ENCODE measurements at regions not wholly inside any gene's neighbourhood (a gene's known extent, or its start where the extent isn't known, plus 50 kb on each side); places are given as distances from the start of the nearest gene placed in this dataset.
"Not testable (repeated sequence)": the region's sequence is repeated elsewhere in the genome, so short reads cannot be mapped to it uniquely, and the experiment has no call there.

DNA sequence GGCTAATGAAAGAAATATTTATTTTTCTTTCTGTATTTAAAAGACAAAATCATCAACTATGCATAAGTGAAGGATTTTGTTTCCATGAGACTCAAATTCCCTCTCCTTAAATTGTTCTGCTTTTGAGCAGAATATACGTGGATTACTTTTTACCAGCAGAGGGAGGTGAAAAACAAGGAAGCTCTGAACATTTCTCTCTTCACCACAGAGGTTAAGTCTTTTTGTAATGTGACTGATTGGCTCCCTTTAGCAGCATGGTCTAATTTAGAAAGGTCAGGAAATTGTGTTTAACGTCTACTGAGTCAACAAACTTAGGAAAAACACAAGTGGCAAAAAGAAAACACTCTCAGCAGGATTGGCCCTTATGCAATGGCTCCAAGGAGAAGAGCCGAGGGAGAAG, 55.1 kb upstream of the F9 start:
- DNase-seq, result no peak
- Histone ChIP-seq H3K4me3 (no peak overlapping the region), H3K36me3 (no peaks in the 10 kb centered on the region), H3K27me3 (no peaks in the 10 kb centered on the region), H3K9me3 (no peaks in the 10 kb centered on the region), H3K4me1 (no peaks in the 10 kb centered on the region), H3K27ac (no peak overlapping the region)
- no peak for TF ChIP-seq POLR2A (IDR thresholded peaks at IDR 0.05)
- TF ChIP-seq, protein P1, sequence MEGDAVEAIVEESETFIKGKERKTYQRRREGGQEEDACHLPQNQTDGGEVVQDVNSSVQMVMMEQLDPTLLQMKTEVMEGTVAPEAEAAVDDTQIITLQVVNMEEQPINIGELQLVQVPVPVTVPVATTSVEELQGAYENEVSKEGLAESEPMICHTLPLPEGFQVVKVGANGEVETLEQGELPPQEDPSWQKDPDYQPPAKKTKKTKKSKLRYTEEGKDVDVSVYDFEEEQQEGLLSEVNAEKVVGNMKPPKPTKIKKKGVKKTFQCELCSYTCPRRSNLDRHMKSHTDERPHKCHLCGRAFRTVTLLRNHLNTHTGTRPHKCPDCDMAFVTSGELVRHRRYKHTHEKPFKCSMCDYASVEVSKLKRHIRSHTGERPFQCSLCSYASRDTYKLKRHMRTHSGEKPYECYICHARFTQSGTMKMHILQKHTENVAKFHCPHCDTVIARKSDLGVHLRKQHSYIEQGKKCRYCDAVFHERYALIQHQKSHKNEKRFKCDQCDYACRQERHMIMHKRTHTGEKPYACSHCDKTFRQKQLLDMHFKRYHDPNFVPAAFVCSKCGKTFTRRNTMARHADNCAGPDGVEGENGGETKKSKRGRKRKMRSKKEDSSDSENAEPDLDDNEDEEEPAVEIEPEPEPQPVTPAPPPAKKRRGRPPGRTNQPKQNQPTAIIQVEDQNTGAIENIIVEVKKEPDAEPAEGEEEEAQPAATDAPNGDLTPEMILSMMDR (IDR thresholded peaks at IDR 0.05), result no peak

DNA sequence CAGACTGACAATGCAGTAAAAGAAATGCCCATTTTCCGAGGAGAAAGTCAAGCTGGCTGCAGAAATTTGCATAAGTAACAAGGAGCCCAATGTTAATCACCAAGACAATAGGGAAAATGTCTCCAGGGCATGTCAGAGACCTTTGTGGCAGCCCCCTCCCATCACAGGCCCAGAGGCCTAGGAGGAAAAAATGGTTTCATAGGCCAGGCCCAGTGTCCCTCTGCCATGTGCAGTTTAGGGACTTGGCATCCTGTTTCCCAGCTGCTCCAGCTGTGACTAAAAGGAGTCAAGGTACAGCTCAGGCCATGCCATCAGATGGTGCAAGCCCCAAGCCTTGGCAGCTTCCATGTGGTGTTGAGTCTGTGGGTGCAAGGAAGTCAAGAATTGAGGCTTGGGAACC, 68.6 kb upstream of the F9 start:
- not testable (repeated sequence) for DNase-seq, H3K27ac ChIP-seq, H3K4me1 ChIP-seq, H3K4me3 ChIP-seq, H3K36me3 ChIP-seq, H3K9me3 ChIP-seq, H3K27me3 ChIP-seq

DNA sequence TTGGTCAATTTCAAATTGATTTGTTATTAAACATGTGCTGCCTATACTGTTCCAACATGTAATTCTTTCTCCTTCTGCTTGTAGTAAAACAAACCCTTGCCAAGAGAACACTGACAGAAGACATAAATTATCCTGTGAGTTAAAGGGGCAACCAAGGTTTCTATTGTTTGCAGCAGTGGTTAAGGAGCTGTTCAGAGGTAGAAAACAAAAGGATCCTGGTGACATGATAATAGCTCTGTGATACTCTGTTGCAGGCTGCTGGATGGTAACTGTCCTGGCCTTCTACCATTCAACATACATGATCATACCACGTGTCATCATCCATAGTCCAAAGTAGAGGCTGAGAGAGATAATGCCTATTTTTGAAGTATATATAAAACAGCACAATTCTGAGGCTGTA, 75.8 kb upstream of the F9 start:
- Histone ChIP-seq H3K4me3 (no peak overlapping the region), H3K4me1 (no peaks in the 10 kb centered on the region), H3K36me3 (no peaks in the 10 kb centered on the region), H3K27ac (no peak overlapping the region), H3K27me3 (no peaks in the 10 kb centered on the region), H3K9me3 (no peaks in the 10 kb centered on the region)
- TF ChIP-seq, protein P1 (IDR thresholded peaks at IDR 0.05), result no peak
- no peak for TF ChIP-seq POLR2A (IDR thresholded peaks at IDR 0.05)
- no peak for DNase-seq

DNA sequence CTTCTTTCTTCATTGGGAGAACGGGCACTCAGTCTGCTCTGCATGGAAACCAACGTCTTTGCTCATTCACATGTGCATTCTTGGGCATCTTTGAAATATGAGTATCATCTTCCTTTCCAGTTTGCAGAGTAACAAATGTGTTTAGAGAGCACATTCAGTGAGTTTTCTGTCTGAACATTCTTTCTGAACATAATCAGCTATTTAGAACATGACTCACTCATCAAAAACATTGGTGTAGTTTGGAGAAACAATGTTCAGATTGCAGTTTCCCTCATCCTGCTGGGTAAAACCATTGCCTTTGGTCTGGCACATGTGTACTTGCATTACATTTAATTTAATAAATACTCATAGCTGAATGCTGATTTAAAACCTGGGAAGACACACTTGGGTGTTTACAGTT, 81.5 kb upstream of the F9 start:
- H3K27ac ChIP-seq, result no peak overlapping the region
- no peaks in the 10 kb centered on the region for H3K36me3 ChIP-seq
- TF ChIP-seq POLR2A (IDR thresholded peaks at IDR 0.05), result no peak
- TF ChIP-seq, protein P1 (IDR thresholded peaks at IDR 0.05), result no peak
- no peak for DNase-seq
- H3K4me3 ChIP-seq, result no peak overlapping the region
- H3K27me3 ChIP-seq, result no peaks in the 10 kb centered on the region
- no peaks in the 10 kb centered on the region for H3K9me3 ChIP-seq
- H3K4me1 ChIP-seq, result no peaks in the 10 kb centered on the region

DNA sequence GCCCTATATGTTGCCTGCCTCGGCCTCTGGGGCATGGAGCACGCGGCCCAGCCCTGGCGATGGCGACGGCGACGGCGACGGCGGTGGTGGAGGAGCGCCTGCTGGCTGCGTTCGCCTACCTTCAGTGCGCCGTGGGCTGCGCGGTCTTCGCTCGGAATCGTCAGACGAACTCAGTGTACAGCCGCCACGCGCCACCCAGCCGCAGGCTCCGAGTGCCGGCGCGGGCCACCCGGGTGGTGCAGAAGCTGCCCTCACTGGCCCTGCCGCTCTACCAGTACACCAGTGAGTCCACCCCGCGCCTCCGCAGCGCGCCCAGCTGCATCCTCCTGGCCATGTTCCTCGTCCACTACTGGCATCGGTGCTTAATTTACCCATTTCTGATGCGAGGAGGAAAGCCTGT, 83.7 kb upstream of the F9 start:
- Histone ChIP-seq H3K27ac (no peak overlapping the region), H3K9me3 (no peaks in the 10 kb centered on the region), H3K4me1 (no peaks in the 10 kb centered on the region), H3K36me3 (no peaks in the 10 kb centered on the region), H3K4me3 (no peak overlapping the region), H3K27me3 (no peaks in the 10 kb centered on the region)
- no peak for DNase-seq
- TF ChIP-seq POLR2A (IDR thresholded peaks at IDR 0.05), result no peak
- TF ChIP-seq, protein P1 (IDR thresholded peaks at IDR 0.05), result no peak

DNA sequence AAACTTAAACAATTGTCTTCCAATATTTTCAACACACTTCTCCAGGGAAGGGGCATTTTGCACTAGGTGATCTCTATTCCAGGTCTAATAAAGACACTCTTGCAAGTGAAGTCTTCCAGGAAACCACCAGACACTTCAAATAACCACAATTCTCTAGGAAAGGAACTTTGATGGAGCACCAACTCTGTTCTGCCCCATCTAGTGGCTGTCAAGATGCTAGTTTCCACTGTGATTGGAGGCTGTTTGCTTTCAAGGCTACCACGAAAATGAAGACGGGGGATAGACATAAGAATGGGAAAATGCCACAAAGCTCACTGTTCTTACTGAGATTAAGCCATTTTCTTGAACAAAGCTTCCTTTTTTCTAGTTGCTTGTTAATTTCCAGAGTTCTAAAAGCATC, 100.6 kb upstream of the F9 start:
- H3K4me3 ChIP-seq, result no peak overlapping the region
- TF ChIP-seq, protein P1 (IDR thresholded peaks at IDR 0.05), result no peak
- no peak for TF ChIP-seq POLR2A (IDR thresholded peaks at IDR 0.05)
- DNase-seq, result no peak
- H3K9me3 ChIP-seq, result no peaks in the 10 kb centered on the region
- no peak overlapping the region for H3K27ac ChIP-seq
- H3K36me3 ChIP-seq, result no peaks in the 10 kb centered on the region
- no peaks in the 10 kb centered on the region for H3K4me1 ChIP-seq
- no peaks in the 10 kb centered on the region for H3K27me3 ChIP-seq

All from Peyer's patch (tissue), 4 donors.